ELR (cell line): ENCODE measurements at regions not wholly inside any gene's neighbourhood (a gene's known extent, or its start where the extent isn't known, plus 50 kb on each side); places are given as distances from the start of the nearest gene placed in this dataset.

ENCODE experiments used
- DNase-seq: peaks from one replicate; pipeline ENCODE4 v3.0.0-alpha.2; 2015; ENCODE audit warnings: low read depth

- no peak for DNase-seq
These were observed 472.0 kb upstream of the FZD8 start for GRCh38 chr10:36114141-36114540.

- no peak for DNase-seq
These were observed 469.6 kb upstream of the FZD8 start for GRCh38 chr10:36111676-36112075.

GRCh38 chr10:36110097-36110496 lies 468.0 kb upstream of the FZD8 start:
- DNase-seq, result no peak

GRCh38 chr10:36109399-36110023 lies 467.4 kb upstream of the FZD8 start:
- DNase-seq, result no peak

GRCh38 chr10:36097696-36098095 lies 455.6 kb upstream of the FZD8 start:
- peak; percentile 4 for DNase-seq

GRCh38 chr10:36096576-36096975 lies 454.5 kb upstream of the FZD8 start:
- DNase-seq, result peak; percentile 38

- peak; percentile 5 for DNase-seq
These were observed 452.0 kb upstream of the FZD8 start for GRCh38 chr10:36094096-36094495.

- no peak for DNase-seq
These were observed 450.0 kb upstream of the FZD8 start for GRCh38 chr10:36092116-36092515.

GRCh38 chr10:36091007-36091406 lies 448.9 kb upstream of the FZD8 start:
- no peak for DNase-seq

- DNase-seq, result no peak
These were observed 447.8 kb upstream of the FZD8 start for GRCh38 chr10:36089790-36090440.

GRCh38 chr10:36087006-36088005 lies 445.2 kb upstream of the FZD8 start:
- no peak for DNase-seq

- no peak for DNase-seq
These were observed 433.1 kb upstream of the FZD8 start for GRCh38 chr10:36075196-36075595.

GRCh38 chr10:36073796-36074345 lies 431.8 kb upstream of the FZD8 start:
- DNase-seq, result no peak

- no peak for DNase-seq
These were observed 426.4 kb upstream of the FZD8 start for GRCh38 chr10:36068542-36068941.

GRCh38 chr10:36067748-36068147 lies 425.7 kb upstream of the FZD8 start:
- no peak for DNase-seq

- DNase-seq, result no peak
These were observed 424.8 kb upstream of the FZD8 start for GRCh38 chr10:36066850-36067249.

- DNase-seq, result no peak
These were observed 424.0 kb upstream of the FZD8 start for GRCh38 chr10:36066102-36066501.

- DNase-seq, result no peak
These were observed 421.3 kb upstream of the FZD8 start for GRCh38 chr10:36063396-36063795.

GRCh38 chr10:36057731-36058130 lies 415.6 kb upstream of the FZD8 start:
- DNase-seq, result no peak

- DNase-seq, result no peak
These were observed 415.1 kb upstream of the FZD8 start for GRCh38 chr10:36057180-36057579.

- DNase-seq, result no peak
These were observed 411.7 kb upstream of the FZD8 start for GRCh38 chr10:36053775-36054174.

- DNase-seq, result no peak
These were observed 411.2 kb upstream of the FZD8 start for GRCh38 chr10:36053271-36053670.
